Testis (tissue), 2 donors: ENCODE measurements at regions not wholly inside any gene's neighbourhood (a gene's known extent, or its start where the extent isn't known, plus 50 kb on each side); places are given as distances from the start of the nearest gene placed in this dataset.

Experiments
- DNase-seq: peaks from one replicate; pipeline ENCODE4 v3.0.0-alpha.2; 2019
- H3K27ac ChIP-seq, 2 donors: fragments of 200-600 bp; sonication (generic); one replicate each; pipeline ENCODE4 v1.5.1; 2019
- H3K27me3 ChIP-seq: fragments of 200-600 bp; sonication (generic); one replicate; pipeline ENCODE4 v1.5.1; 2019
- H3K36me3 ChIP-seq: fragments of 200-600 bp; sonication (generic); one replicate; pipeline ENCODE4 v1.5.1; 2017; ENCODE audit warnings: low read depth; ENCODE audit errors: missing control alignments
- H3K4me1 ChIP-seq: fragments of 200-600 bp; sonication (generic); one replicate; pipeline ENCODE4 v1.5.1; 2019
- H3K4me3 ChIP-seq, 2 donors: fragments of 200-600 bp; sonication (generic); one replicate each; pipeline ENCODE4 v1.5.1; 2017 to 2019
- H3K9me3 ChIP-seq: fragments of 200-600 bp; sonication (generic); one replicate; pipeline ENCODE4 v1.5.1; 2017
- POLR2A ChIP-seq: fragments of 450-650 bp; IDR thresholded peaks from one replicate; pipeline ENCODE4 v1.6.1; 2017; ENCODE audit warnings: antibody characterized with exemption, mild to moderate bottlenecking, moderate library complexity
- WGBS, 2 donors: methylation state at CpG; one replicate each; pipeline ENCODE4 v1.1.5; 2018; 5-methylcytosine and 5-hydroxymethylcytosine counted together
- intact Hi-C: fragments of 100-400 bp; cut with DNase I; formaldehyde crosslinking; loops from one replicate; pipeline ENCODE4 v1.15.1; 2023; ENCODE audit warnings: low total_unique reads
- TF ChIP-seq, protein P1 (sequence below), 3 experiments: fragments of 450-650 bp in 2 of 3; fragments of 200-600 bp in 1 of 3; sonication (generic) in 1 of 3; IDR thresholded peaks; one replicate each; pipeline ENCODE4 v1.5.1; 2016 to 2019; ENCODE audit warnings: antibody characterized with exemption in 3 of 3, mild to moderate bottlenecking in 2 of 3, moderate library complexity in 1 of 3

- Histone ChIP-seq H3K27ac (no peak overlapping the region), H3K4me3 (no peak overlapping the region), H3K36me3 (no peaks in the 10 kb centered on the region), H3K27me3 (no peaks in the 10 kb centered on the region), H3K4me1 (no peaks in the 10 kb centered on the region), H3K9me3 (no peaks in the 10 kb centered on the region)
- 63 to 70% methylated on average over 3 of the region's 3 CpGs for WGBS, 2 donors
- TF ChIP-seq POLR2A: no peak
- TF ChIP-seq, protein P1, sequence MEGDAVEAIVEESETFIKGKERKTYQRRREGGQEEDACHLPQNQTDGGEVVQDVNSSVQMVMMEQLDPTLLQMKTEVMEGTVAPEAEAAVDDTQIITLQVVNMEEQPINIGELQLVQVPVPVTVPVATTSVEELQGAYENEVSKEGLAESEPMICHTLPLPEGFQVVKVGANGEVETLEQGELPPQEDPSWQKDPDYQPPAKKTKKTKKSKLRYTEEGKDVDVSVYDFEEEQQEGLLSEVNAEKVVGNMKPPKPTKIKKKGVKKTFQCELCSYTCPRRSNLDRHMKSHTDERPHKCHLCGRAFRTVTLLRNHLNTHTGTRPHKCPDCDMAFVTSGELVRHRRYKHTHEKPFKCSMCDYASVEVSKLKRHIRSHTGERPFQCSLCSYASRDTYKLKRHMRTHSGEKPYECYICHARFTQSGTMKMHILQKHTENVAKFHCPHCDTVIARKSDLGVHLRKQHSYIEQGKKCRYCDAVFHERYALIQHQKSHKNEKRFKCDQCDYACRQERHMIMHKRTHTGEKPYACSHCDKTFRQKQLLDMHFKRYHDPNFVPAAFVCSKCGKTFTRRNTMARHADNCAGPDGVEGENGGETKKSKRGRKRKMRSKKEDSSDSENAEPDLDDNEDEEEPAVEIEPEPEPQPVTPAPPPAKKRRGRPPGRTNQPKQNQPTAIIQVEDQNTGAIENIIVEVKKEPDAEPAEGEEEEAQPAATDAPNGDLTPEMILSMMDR (IDR thresholded peaks at IDR 0.05): no peak
- DNase-seq: no peak
- intact Hi-C loops: no loop called here
These were observed 900.8 kb downstream of the TTLL7 start for GRCh38 chr1:83098131-83098530.

GRCh38 chr1:83097715-83098114 lies 901.2 kb downstream of the TTLL7 start:
- no peak overlapping the region for H3K4me3 ChIP-seq
- no peaks in the 10 kb centered on the region for H3K9me3 ChIP-seq
- H3K27me3 ChIP-seq: no peaks in the 10 kb centered on the region
- no peaks in the 10 kb centered on the region for H3K4me1 ChIP-seq
- H3K27ac ChIP-seq: no peak overlapping the region
- no peak for TF ChIP-seq POLR2A
- TF ChIP-seq, protein P1 (IDR thresholded peaks at IDR 0.05): no peak
- no peaks in the 10 kb centered on the region for H3K36me3 ChIP-seq
- intact Hi-C loops: no loop called here
- DNase-seq: no peak

- no peak overlapping the region for H3K4me3 ChIP-seq
- DNase-seq: no peak
- H3K9me3 ChIP-seq: no peaks in the 10 kb centered on the region
- WGBS, 2 donors: 95 to 96% methylated on average over 5 of the region's 5 CpGs
- no peaks in the 10 kb centered on the region for H3K36me3 ChIP-seq
- no peaks in the 10 kb centered on the region for H3K27me3 ChIP-seq
- intact Hi-C loops: no loop called here
- H3K27ac ChIP-seq: no peak overlapping the region
- no peaks in the 10 kb centered on the region for H3K4me1 ChIP-seq
- TF ChIP-seq, protein P1 (IDR thresholded peaks at IDR 0.05): no peak
- TF ChIP-seq POLR2A: no peak
These were observed 903.4 kb downstream of the TTLL7 start for GRCh38 chr1:83095570-83095969.

DNA sequence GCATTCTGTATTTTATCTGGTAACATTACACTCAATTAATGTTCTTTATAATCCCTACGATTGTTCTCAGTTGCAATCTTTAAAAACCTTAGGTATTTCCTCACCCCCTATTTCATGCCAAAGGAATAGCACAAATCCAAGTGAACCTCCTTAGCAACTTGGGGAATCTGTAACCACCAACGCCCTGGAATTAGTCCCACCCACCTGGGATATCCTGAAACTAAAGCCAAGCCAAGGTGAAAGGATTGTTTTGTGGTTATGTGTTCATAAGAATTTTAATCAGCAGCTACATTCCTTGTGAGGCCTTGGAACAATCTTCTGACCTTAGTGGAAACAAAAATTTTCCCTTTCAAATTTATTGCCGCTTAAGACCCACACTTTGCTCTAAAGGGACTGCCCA lies 908.7 kb downstream of the TTLL7 start:
- no peak for TF ChIP-seq POLR2A
- TF ChIP-seq, protein P1 (IDR thresholded peaks at IDR 0.05): no peak
- H3K4me3 ChIP-seq: no peak overlapping the region
- H3K36me3 ChIP-seq: no peaks in the 10 kb centered on the region
- WGBS, 2 donors: 63 to 68% methylated on average over 3 of the region's 3 CpGs
- DNase-seq: no peak
- H3K27ac ChIP-seq: no peak overlapping the region
- no peaks in the 10 kb centered on the region for H3K9me3 ChIP-seq
- H3K4me1 ChIP-seq: no peaks in the 10 kb centered on the region
- no peaks in the 10 kb centered on the region for H3K27me3 ChIP-seq
- intact Hi-C loops: no loop called here

GRCh38 chr1:83087851-83088250 lies 911.1 kb downstream of the TTLL7 start:
- 100% methylated on average over 2 of the region's 2 CpGs for WGBS, 2 donors
- intact Hi-C loops: no loop called here
- TF ChIP-seq, protein P1 (IDR thresholded peaks at IDR 0.05): no peak
- no peak for TF ChIP-seq POLR2A

More at GRCh38 chr1:83087851-83088250, 911.1 kb downstream of the TTLL7 start:
- H3K4me3 ChIP-seq: no peak overlapping the region
- no peaks in the 10 kb centered on the region for H3K9me3 ChIP-seq
- no peaks in the 10 kb centered on the region for H3K27me3 ChIP-seq
- no peak overlapping the region for H3K27ac ChIP-seq
- DNase-seq: no peak
- no peaks in the 10 kb centered on the region for H3K36me3 ChIP-seq
- no peaks in the 10 kb centered on the region for H3K4me1 ChIP-seq
